ENCODE measurements at regions not wholly inside any gene's neighbourhood (a gene's known extent, or its start where the extent isn't known, plus 50 kb on each side); places are given as distances from the start of the nearest gene placed in this dataset.

GRCh38 chr20:26279238-26279637 is 582.6 kb upstream of the ZNF337 start:
- no peaks in the 10 kb centered on the region for H3K9me2 ChIP-seq (ENCODE audit: insufficient read depth, low read length)
- TF ChIP-seq EZH2 (IDR thresholded peaks at IDR 0.05; ENCODE audit: borderline replicate concordance, insufficient read depth, low read length, poor library complexity, severe bottlenecking) (no peak), POLR2AphosphoS5 (IDR thresholded peaks at IDR 0.05) (no peak), SMC3 (conservative IDR thresholded peaks at IDR 0.05; ENCODE audit: poor library complexity) (no peak), MXI1 (conservative IDR thresholded peaks at IDR 0.05; ENCODE audit: poor library complexity, severe bottlenecking) (no peak), CTCF (IDR thresholded peaks at IDR 0.05; ENCODE audit: poor library complexity, severe bottlenecking) (no peak), EP300 (conservative IDR thresholded peaks at IDR 0.05; ENCODE audit: poor library complexity, severe bottlenecking) (no peak), REST (IDR thresholded peaks at IDR 0.05; ENCODE audit: borderline replicate concordance) (no peak), TAF1 (IDR thresholded peaks at IDR 0.05; ENCODE audit: low read depth) (no peak), RAD21 (conservative IDR thresholded peaks at IDR 0.05) (no peak)
- no peaks in the 10 kb centered on the region for H4K20me1 ChIP-seq (ENCODE audit: insufficient read depth)
- H3K4me3 ChIP-seq (ENCODE audit: low read length) = no peak overlapping the region
- no peaks in the 10 kb centered on the region for H3K79me2 ChIP-seq (replicated peaks; ENCODE audit: insufficient read depth, low read length)
- H2AFZ ChIP-seq (ENCODE audit: low read depth, low read length) = no peak overlapping the region
- no peaks in the 10 kb centered on the region for H3F3A ChIP-seq (ENCODE audit: insufficient read depth, low read length, poor library complexity, severe bottlenecking)
- H3K36me3 ChIP-seq (ENCODE audit: insufficient read depth, low read length) = no peaks in the 10 kb centered on the region
- H3K9me3 ChIP-seq (ENCODE audit: low read length) = no peaks in the 10 kb centered on the region
- no peak overlapping the region for H3K4me2 ChIP-seq (ENCODE audit: low read length)
- H3K27ac ChIP-seq (ENCODE audit: low read length) = no peak overlapping the region
- no peaks in the 10 kb centered on the region for H3K27me3 ChIP-seq (ENCODE audit: insufficient read depth, low read depth, low read length)
- no peak overlapping the region for H3K9ac ChIP-seq (ENCODE audit: low read length)

DNA sequence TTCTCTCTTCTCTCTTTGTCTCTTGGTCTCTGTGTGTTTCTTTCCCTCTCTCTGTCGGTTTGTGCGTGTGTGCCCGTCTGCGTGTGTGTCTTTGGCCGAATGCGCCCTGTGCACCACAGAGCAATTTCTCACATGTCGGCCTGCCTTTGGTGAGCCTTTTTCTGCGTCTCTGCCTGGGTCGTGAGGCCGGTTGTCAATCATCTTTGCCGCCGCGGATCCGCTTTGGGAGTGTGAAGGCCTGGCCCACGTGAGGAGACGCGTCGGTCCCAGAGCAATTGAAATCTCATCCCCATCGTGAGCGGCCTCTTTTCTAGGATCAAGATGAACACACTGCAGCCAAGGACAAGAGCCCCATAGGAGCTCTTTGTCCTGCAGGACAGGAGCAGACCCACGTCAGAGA is 580.7 kb upstream of the ZNF337 start:
- no peak for TF ChIP-seq REST (IDR thresholded peaks at IDR 0.05; ENCODE audit: borderline replicate concordance)
- no peak for TF ChIP-seq RAD21 (conservative IDR thresholded peaks at IDR 0.05)
- no peak for TF ChIP-seq SMC3 (conservative IDR thresholded peaks at IDR 0.05; ENCODE audit: poor library complexity)
- no peak for TF ChIP-seq EZH2 (IDR thresholded peaks at IDR 0.05; ENCODE audit: borderline replicate concordance, insufficient read depth, low read length, poor library complexity, severe bottlenecking)
- no peak for TF ChIP-seq EP300 (conservative IDR thresholded peaks at IDR 0.05; ENCODE audit: poor library complexity, severe bottlenecking)
- no peak for TF ChIP-seq CTCF (IDR thresholded peaks at IDR 0.05; ENCODE audit: poor library complexity, severe bottlenecking)
- no peak for TF ChIP-seq MXI1 (conservative IDR thresholded peaks at IDR 0.05; ENCODE audit: poor library complexity, severe bottlenecking)
- no peak for TF ChIP-seq TAF1 (IDR thresholded peaks at IDR 0.05; ENCODE audit: low read depth)
- TF ChIP-seq POLR2AphosphoS5 (IDR thresholded peaks at IDR 0.05) = no peak
- Histone ChIP-seq H4K20me1 (ENCODE audit: insufficient read depth) (no peaks in the 10 kb centered on the region), H2AFZ (ENCODE audit: low read depth, low read length) (no peak overlapping the region), H3K9me2 (ENCODE audit: insufficient read depth, low read length) (no peaks in the 10 kb centered on the region), H3K27me3 (ENCODE audit: insufficient read depth, low read depth, low read length) (no peaks in the 10 kb centered on the region), H3F3A (ENCODE audit: insufficient read depth, low read length, poor library complexity, severe bottlenecking) (no peaks in the 10 kb centered on the region), H3K4me3 (ENCODE audit: low read length) (no peak overlapping the region), H3K27ac (ENCODE audit: low read length) (no peak overlapping the region), H3K9me3 (ENCODE audit: low read length) (no peaks in the 10 kb centered on the region), H3K9ac (ENCODE audit: low read length) (no peak overlapping the region), H3K79me2 (replicated peaks; ENCODE audit: insufficient read depth, low read length) (no peaks in the 10 kb centered on the region), H3K36me3 (ENCODE audit: insufficient read depth, low read length) (no peaks in the 10 kb centered on the region), H3K4me2 (ENCODE audit: low read length) (no peak overlapping the region)
